ENCODE measurements at regions not wholly inside any gene's neighbourhood (a gene's known extent, or its start where the extent isn't known, plus 50 kb on each side); places are given as distances from the start of the nearest gene placed in this dataset.

DNA sequence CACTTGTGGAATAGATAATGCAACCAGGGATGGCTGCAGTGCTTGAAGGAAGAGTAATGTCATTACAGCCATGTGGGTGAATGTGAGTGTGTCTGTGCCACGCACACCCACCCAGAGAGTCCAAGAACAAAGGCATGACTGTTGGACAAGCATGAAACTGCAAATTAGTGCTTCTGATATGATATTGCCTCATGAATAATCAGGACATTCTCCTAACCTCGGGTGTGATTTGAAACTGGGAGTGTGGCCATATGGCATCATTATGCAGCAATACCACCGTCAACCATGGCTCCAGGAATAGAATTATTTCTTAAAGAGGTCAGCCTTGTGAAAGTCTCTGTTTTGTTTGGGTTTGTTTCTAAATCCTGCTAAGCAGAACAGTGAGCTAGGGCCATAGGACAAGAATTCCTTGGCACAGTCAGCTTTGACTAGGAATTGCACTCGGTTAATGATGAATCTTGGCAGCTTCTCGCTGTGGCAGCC, 678.0 kb upstream of the RAB6C start:
- Mint-ChIP-seq H3K27ac (no peak overlapping the region), H3K27me3 (ENCODE audit: low read depth) (no peaks in the 10 kb centered on the region), H3K36me3 (ENCODE audit: insufficient read depth in 2 of 2) (no peaks in the 10 kb centered on the region), H3K4me3 (no peak overlapping the region), H3K4me1 (ENCODE audit: low read depth) (no peaks in the 10 kb centered on the region), H3K9me3 (peaks cover 0 to 2% of the 10 kb centered on the region in 2 donors)
- no peak for DNase-seq
- no peak for ATAC-seq (replicated peaks in 1 of 2)

DNA sequence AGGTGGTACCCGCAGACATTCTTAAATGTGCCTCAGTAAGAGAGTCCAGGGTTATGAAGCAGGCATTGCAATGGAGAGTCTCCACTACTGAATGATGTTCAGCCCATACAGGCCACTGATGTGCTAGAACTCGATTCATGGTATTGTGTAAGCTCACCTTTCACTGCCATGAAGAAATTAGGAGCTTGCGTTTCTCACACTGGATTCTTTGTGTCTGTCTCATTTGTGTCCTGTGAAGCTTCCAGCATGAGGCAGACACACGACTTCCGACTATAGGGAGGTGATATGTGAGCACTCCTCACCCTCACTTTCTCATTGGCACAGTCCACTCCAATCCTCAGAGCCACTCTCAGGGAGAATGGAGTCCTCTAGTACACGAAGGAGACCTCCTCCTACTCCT, 677.4 kb upstream of the RAB6C start:
- Mint-ChIP-seq H3K4me1 (ENCODE audit: low read depth) (no peaks in the 10 kb centered on the region), H3K36me3 (ENCODE audit: insufficient read depth in 2 of 2) (no peaks in the 10 kb centered on the region), H3K9me3 (peaks cover 0 to 2% of the 10 kb centered on the region in 2 donors), H3K4me3 (no peak overlapping the region), H3K27me3 (ENCODE audit: low read depth) (no peaks in the 10 kb centered on the region), H3K27ac (no peak overlapping the region)
- DNase-seq: no peak
- no peak for ATAC-seq (replicated peaks in 1 of 2)

DNA sequence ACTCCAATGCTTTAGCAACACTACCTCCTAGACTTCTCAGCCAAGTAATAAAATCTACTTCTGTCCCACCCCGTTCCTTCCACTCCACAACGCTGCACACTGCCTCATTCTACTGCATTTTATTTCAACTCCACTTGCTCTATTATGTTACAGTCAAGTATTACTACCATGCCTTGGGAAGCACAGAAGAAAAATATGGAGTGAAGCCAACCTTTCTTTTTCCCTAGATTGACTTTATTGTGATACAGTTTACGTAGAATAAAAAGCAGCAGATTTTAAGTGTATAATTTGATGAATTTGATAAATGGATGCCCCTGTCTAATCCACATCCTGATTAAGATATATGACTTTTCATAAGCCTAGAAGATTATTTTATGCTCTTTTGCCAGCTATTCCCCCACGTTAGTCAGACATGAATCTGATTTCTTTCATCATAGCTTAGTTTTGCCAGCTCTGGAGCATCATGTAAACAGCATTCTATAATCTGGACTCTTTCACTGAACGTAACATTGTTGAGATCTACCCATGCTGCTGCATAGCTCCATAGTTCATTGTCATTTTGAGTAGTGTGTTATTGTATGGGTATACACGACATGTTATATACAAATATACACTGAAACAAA, 676.8 kb upstream of the RAB6C start:
- H3K4me1 Mint-ChIP-seq (ENCODE audit: low read depth): no peaks in the 10 kb centered on the region
- peaks cover 0 to 2% of the 10 kb centered on the region in 2 donors for H3K9me3 Mint-ChIP-seq
- no peaks in the 10 kb centered on the region for H3K36me3 Mint-ChIP-seq (ENCODE audit: insufficient read depth in 2 of 2)
- no peaks in the 10 kb centered on the region for H3K27me3 Mint-ChIP-seq (ENCODE audit: low read depth)
- ATAC-seq (replicated peaks in 1 of 2) (no peak), DNase-seq (no peak)
- H3K27ac Mint-ChIP-seq: no peak overlapping the region
- H3K4me3 Mint-ChIP-seq: no peak overlapping the region

DNA sequence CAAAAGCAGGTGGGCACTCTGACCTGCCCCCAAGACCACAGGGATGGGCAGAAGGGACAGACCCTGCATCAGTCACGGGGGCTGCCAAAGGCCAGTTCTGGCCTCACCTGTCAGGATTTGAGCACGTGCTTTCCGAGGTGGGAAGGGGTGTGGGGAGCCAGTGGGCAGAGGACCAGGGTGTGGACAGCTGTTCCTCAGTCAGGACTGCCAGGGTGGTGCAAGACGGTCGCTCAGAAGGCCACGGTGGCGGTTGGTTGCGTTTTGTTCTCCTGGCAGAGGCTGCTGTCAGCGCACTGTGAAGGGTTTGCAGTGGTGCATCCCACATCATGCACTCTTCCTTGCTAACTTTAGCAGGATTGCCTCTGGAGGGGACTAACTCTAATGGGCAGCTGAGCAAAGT, 665.3 kb upstream of the RAB6C start:
- no peaks in the 10 kb centered on the region for H3K36me3 Mint-ChIP-seq (ENCODE audit: insufficient read depth in 2 of 2)
- H3K27ac Mint-ChIP-seq: no peak overlapping the region
- no peaks in the 10 kb centered on the region for H3K4me1 Mint-ChIP-seq (ENCODE audit: low read depth)
- H3K9me3 Mint-ChIP-seq: no peaks in the 10 kb centered on the region
- H3K27me3 Mint-ChIP-seq (ENCODE audit: low read depth): no peaks in the 10 kb centered on the region
- no peak for DNase-seq
- no peak overlapping the region for H3K4me3 Mint-ChIP-seq
- ATAC-seq (replicated peaks in 1 of 2): no peak

DNA sequence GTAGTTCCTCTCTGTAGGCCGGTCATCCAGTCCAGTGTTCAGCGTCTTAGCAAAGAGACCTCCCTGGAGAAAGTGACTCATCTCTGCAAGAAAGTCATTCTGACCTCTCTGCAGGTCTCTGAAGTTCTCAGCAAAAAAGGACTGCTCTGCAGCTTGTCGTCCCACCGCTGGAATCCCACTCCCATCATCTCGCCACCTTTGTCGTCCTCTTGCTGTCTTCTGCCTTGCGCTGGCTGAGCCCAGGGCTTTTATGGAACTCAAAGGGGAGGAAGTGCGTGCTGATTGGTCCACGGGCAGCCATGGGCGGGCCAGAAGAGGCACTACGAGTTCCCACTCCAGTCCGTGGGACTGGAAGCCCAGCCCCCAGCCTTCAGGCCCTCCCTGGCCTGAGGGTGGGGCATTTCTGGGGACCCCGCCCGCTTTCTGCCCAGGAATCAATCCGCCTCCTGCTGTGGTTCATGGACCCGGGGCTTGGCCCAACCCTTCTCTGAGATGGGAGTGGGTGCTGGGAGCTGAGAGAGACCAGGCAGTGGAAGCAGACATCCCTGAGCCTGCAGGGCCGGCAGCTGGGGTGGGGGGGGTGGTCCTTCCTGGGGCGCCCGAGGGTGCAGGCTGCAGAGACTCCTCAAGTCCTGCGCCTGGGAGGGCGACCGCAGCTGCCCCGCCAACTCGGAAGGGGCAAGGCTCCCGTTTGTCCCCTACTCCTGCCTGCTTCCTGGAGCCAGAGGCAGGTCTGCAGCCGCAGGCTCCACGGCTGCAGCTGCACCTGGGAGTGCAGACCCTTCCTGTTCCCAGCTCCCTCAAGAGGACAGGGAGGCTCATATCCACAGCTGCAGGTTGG, 660.7 kb upstream of the RAB6C start:
- Mint-ChIP-seq H3K4me3 (no peak overlapping the region), H3K27ac (no peak overlapping the region), H3K36me3 (ENCODE audit: insufficient read depth in 2 of 2) (no peaks in the 10 kb centered on the region), H3K9me3 (no peaks in the 10 kb centered on the region), H3K27me3 (ENCODE audit: low read depth) (no peaks in the 10 kb centered on the region), H3K4me1 (ENCODE audit: low read depth) (no peaks in the 10 kb centered on the region)
- ATAC-seq (replicated peaks in 1 of 2) (no peak), DNase-seq (no peak)

DNA sequence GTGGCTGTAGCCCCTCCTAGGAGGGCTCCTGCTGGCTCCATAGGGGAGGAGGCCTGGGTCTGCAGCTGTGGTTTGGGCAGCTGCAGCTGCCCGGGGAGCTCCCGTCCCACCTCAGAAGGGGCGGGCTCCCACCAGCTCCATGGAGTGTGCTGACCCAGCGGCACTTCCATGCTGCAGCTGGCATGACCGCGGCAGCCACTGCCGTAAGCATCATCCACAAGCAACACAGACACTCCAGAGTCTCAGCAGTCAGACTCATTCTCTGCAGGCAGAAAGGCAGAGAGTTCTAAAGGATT, 660.1 kb upstream of the RAB6C start:
- no peaks in the 10 kb centered on the region for H3K36me3 Mint-ChIP-seq (ENCODE audit: insufficient read depth in 2 of 2)
- DNase-seq (no peak), ATAC-seq (replicated peaks in 1 of 2) (no peak)
- no peaks in the 10 kb centered on the region for H3K27me3 Mint-ChIP-seq (ENCODE audit: low read depth)
- no peak overlapping the region for H3K27ac Mint-ChIP-seq
- H3K4me3 Mint-ChIP-seq: no peak overlapping the region
- no peaks in the 10 kb centered on the region for H3K4me1 Mint-ChIP-seq (ENCODE audit: low read depth)
- H3K9me3 Mint-ChIP-seq: no peaks in the 10 kb centered on the region

DNA sequence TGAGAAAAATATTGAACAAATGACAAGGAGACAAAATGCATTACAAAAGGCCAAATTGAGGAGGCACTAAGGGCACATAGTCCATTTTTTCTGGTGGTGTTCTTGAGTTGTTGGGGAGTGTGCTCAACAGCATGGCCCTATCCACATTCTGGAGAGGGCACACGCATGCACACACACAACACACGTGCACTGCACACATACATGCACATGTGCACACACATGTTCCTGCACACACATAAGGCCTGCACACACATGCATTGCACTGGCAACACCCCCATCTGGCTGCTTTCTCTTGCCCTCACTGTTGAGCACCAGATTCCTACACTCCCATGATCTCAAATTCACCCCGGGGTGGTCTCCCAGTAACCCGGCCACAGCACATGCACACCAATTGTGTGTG, 659.2 kb upstream of the RAB6C start:
- Mint-ChIP-seq H3K4me1 (ENCODE audit: low read depth) (no peaks in the 10 kb centered on the region), H3K9me3 (no peaks in the 10 kb centered on the region), H3K36me3 (ENCODE audit: insufficient read depth in 2 of 2) (no peaks in the 10 kb centered on the region), H3K4me3 (no peak overlapping the region), H3K27me3 (ENCODE audit: low read depth) (no peaks in the 10 kb centered on the region), H3K27ac (no peak overlapping the region)
- ATAC-seq (replicated peaks in 1 of 2): no peak
- no peak for DNase-seq

DNA sequence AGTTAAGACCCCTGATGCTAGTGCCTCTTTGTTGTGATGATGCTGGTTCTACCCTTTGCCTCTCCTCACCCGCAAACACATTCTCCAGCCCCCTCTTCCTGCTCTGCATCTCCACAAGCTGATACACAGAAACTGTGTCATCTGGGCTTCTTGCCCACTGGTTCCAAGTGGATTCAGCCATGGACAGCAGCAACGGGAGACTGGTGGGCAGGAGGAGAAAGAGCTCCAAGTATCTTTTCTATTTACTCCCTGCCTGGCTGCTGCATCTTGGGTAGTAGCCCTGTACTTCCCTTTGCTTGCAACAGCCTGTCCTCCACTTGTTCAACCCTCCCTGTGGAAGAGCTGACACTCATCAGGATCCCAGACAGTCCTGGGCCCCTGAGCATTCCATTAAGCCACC, 655.1 kb upstream of the RAB6C start:
- Mint-ChIP-seq H3K27me3 (ENCODE audit: low read depth) (no peaks in the 10 kb centered on the region), H3K4me1 (ENCODE audit: low read depth) (no peaks in the 10 kb centered on the region), H3K9me3 (peaks cover 2 to 3% of the 10 kb centered on the region in 2 donors), H3K4me3 (no peak overlapping the region), H3K27ac (no peak overlapping the region), H3K36me3 (ENCODE audit: insufficient read depth in 2 of 2) (no peaks in the 10 kb centered on the region)
- DNase-seq (no peak), ATAC-seq (replicated peaks in 1 of 2) (no peak)

DNA sequence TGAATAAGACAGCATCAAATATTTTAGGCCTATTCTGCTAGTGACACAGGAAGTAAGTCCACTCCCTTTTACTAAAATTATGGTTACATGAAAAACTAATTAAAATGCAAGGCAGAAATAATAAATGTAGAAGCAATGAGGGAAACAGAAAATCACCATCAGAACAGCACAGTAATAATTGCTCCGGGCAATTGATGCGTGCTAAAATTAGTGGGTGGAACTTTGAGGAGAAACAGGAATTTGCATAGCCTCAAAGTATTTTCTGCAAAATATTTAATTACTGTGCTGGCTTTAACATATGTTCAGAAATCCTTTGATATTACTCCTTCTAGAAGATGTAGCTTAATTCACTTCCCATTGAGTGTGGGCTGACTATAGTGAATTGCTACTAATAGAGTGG, 654.3 kb upstream of the RAB6C start:
- peaks cover 2 to 4% of the 10 kb centered on the region in 2 donors for H3K9me3 Mint-ChIP-seq
- ATAC-seq (replicated peaks in 1 of 2) (no peak), DNase-seq (no peak)
- no peaks in the 10 kb centered on the region for H3K4me1 Mint-ChIP-seq (ENCODE audit: low read depth)
- H3K4me3 Mint-ChIP-seq: no peak overlapping the region
- no peaks in the 10 kb centered on the region for H3K36me3 Mint-ChIP-seq (ENCODE audit: insufficient read depth in 2 of 2)
- H3K27ac Mint-ChIP-seq: no peak overlapping the region
- H3K27me3 Mint-ChIP-seq (ENCODE audit: low read depth): no peaks in the 10 kb centered on the region

DNA sequence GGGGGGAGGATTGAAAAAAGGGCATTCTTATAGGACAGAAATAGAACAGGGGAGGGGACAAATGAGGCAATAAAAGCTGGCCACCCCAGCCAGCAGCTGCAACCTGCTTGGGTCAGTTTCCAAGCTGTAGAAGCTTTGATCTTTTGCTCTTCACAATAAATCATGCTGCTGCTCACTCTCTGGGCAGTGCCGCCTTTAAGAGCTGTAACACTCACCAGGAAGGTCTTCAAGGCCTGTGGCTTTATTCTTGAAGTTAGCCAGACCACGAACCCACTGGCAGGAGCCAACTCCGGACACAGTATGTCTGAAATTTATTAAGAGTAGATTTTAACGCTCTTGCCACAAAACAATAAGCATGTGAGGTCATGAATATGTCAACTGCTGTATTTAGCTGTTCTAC, 649.9 kb upstream of the RAB6C start:
- Mint-ChIP-seq H3K27me3 (ENCODE audit: low read depth) (no peaks in the 10 kb centered on the region), H3K36me3 (ENCODE audit: insufficient read depth in 2 of 2) (no peaks in the 10 kb centered on the region), H3K9me3 (peaks cover 2 to 4% of the 10 kb centered on the region in 2 donors), H3K4me3 (no peak overlapping the region), H3K4me1 (ENCODE audit: low read depth) (no peaks in the 10 kb centered on the region), H3K27ac (no peak overlapping the region)
- DNase-seq (no peak), ATAC-seq (replicated peaks in 1 of 2) (no peak)

DNA sequence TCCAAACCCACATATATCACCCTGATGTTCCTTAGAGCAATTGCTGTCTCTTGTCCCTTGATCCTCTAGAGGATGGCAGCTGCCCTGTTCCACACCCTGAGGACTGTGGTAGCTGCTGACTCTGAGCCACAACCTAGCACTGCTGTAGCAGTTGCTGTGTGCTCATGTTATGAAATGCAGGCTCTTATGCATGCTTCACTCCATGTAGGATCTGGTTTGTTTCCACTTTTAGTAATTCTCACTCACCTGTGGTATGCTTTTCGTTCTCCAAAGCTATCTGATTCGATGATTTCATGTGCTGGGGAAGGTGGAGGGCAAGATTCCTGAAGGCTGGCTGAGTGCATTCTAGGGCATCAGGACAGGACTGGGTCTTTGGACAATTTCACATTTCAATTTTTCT, 649.0 kb upstream of the RAB6C start:
- ATAC-seq (replicated peaks in 1 of 2): no peak
- Mint-ChIP-seq H3K4me3 (no peak overlapping the region), H3K4me1 (ENCODE audit: low read depth) (no peaks in the 10 kb centered on the region)

DNA sequence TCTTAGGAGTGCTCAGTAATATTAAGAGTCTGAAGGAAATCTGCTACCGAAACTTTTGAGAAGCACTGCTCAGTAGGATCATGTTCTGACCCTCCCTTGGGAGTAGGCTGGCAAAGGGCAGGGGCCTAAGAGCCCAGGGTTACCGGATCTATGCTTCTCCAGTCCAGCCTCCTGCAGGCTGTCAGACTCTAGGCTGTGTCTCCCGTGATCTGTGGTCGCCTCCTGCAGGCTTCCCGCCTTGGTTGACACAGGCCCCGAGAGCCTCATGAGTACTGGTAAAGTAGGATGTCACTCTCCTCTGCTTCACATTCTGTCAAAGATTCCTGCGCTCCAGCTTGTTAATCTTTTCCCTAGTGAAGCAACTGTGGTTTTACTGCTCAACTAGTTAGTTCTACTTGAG, 647.8 kb upstream of the RAB6C start:
- DNase-seq (no peak), ATAC-seq (replicated peaks in 1 of 2) (no peak)
- no peaks in the 10 kb centered on the region for H3K4me1 Mint-ChIP-seq (ENCODE audit: low read depth)
- no peaks in the 10 kb centered on the region for H3K27me3 Mint-ChIP-seq (ENCODE audit: low read depth)
- no peak overlapping the region for H3K27ac Mint-ChIP-seq
- H3K36me3 Mint-ChIP-seq (ENCODE audit: insufficient read depth in 2 of 2): no peaks in the 10 kb centered on the region
- H3K9me3 Mint-ChIP-seq: peaks cover 4 to 5% of the 10 kb centered on the region in 2 donors
- no peak overlapping the region for H3K4me3 Mint-ChIP-seq

More for the DNA sequence above, 649.0 kb upstream of the RAB6C start:
- Mint-ChIP-seq H3K36me3 (ENCODE audit: insufficient read depth in 2 of 2) (no peaks in the 10 kb centered on the region), H3K9me3 (peaks cover 2 to 4% of the 10 kb centered on the region in 2 donors), H3K27me3 (ENCODE audit: low read depth) (no peaks in the 10 kb centered on the region), H3K27ac (no peak overlapping the region)
- DNase-seq: no peak

DNA sequence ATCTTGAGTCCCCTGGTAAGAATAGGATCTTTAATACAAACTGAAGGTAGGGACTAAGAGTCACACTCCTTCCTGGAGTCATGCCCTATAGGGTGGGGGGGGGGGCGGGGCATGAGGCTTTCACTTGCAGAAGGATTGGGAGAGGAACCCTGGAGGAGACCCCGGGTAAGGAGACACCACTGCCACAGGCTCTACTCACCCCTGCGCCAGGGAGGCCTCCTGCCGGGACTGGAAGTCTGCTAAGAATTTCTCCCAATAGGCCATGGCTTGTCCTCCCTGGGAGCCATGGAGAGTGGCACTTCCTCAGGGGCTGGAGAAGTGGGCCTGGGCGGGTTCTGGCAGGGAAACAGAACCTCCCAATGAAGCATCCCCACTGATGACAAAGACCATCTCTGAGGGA, 645.3 kb upstream of the RAB6C start:
- ATAC-seq (replicated peaks in 1 of 2) (no peak), DNase-seq (no peak)
- H3K9me3 Mint-ChIP-seq: peaks cover 1 to 5% of the 10 kb centered on the region in 2 donors
- no peak overlapping the region for H3K4me3 Mint-ChIP-seq
- H3K27ac Mint-ChIP-seq: no peak overlapping the region
- H3K36me3 Mint-ChIP-seq (ENCODE audit: insufficient read depth in 2 of 2): no peaks in the 10 kb centered on the region
- H3K4me1 Mint-ChIP-seq (ENCODE audit: low read depth): no peaks in the 10 kb centered on the region
- no peaks in the 10 kb centered on the region for H3K27me3 Mint-ChIP-seq (ENCODE audit: low read depth)
